ENCODE measurements at regions not wholly inside any gene's neighbourhood (a gene's known extent, or its start where the extent isn't known, plus 50 kb on each side); places are given as distances from the start of the nearest gene placed in this dataset.

DNA sequence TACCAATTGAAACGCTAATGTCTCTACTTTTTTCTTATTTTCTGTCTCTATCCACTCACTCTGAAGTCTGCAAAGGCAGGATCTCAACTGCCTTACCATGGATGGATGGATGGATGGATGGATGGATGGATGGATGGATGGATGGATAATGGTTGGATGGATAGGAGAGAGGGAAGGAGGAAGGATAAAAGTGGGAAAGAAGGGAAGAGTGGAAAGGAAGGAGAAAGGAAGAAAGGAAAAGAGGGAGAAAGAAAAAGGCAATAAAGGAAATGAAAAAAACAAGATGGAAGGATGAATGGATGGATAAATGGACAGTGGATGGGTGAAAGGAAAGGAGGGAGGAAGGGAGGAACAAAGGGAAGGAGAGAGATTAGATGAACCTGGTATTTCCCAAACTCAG lies 506.0 kb downstream of the MN1 start:
- H3K4me2 ChIP-seq (ENCODE audit: low read length) = no peak overlapping the region
- no peaks in the 10 kb centered on the region for H3K79me2 ChIP-seq (ENCODE audit: low read length)
- peaks cover 63% of the 10 kb centered on the region for H3K27me3 ChIP-seq (ENCODE audit: low read depth, low read length)
- no peak overlapping the region for H3K4me3 ChIP-seq (ENCODE audit: low read length)
- no peaks in the 10 kb centered on the region for H3K36me3 ChIP-seq (replicated peaks; ENCODE audit: low read depth, low read length)
- H3K4me1 ChIP-seq (ENCODE audit: low read length) = no peaks in the 10 kb centered on the region
- no peaks in the 10 kb centered on the region for H3K9me3 ChIP-seq (ENCODE audit: insufficient read depth, low read length)
- no peak overlapping the region for H3K9ac ChIP-seq (ENCODE audit: low read length)
- TF ChIP-seq EZH2phosphoT487 (IDR thresholded peaks at IDR 0.05; ENCODE audit: low read depth) = no peak
- TF ChIP-seq CTCF (IDR thresholded peaks at IDR 0.05; ENCODE audit: low read depth, low read length) = no peak
- no peak overlapping the region for H2AFZ ChIP-seq (ENCODE audit: low read depth, low read length)
- H4K20me1 ChIP-seq (ENCODE audit: insufficient read depth, low read length) = no peaks in the 10 kb centered on the region; the same call in 1 of the 2 replicates
- no peak overlapping the region for H3K27ac ChIP-seq (ENCODE audit: low read length)

DNA sequence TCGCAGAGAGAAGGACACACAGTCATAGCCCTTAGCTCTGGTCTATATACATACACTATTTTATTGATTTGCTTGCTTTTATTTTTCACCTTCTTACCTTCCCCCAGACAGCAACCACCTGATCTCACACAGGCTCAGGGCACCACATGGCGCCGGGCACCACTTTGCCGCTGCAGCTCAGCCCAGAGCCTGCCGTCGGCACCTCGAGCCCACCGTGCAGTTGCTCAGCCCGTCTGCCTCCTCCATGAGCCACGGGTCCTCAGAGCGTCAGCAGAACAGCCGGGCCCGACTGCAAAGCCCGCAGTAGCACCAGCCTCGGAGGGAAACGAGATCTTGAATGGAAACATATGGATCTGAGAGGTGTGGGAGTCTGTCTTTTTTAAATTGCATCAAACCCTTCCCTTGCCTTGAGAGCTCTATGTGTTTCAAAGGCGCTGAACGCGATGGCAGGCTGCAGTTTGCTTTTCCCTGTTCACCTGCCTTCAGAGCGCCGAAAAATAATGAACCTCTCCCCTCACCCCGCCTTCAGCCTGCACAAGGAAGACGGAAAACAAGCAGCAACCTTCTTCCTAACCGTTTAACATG lies 505.4 kb downstream of the MN1 start:
- Histone ChIP-seq H3K4me2 (ENCODE audit: low read length) (no peak overlapping the region), H3K27ac (ENCODE audit: low read length) (no peak overlapping the region), H4K20me1 (ENCODE audit: insufficient read depth, low read length) (no peaks in the 10 kb centered on the region; the same call in 1 of the 2 replicates), H3K27me3 (ENCODE audit: low read depth, low read length) (peaks cover 63% of the 10 kb centered on the region), H3K4me1 (ENCODE audit: low read length) (no peaks in the 10 kb centered on the region), H2AFZ (ENCODE audit: low read depth, low read length) (no peak overlapping the region), H3K9ac (ENCODE audit: low read length) (no peak overlapping the region), H3K36me3 (replicated peaks; ENCODE audit: low read depth, low read length) (no peaks in the 10 kb centered on the region), H3K4me3 (ENCODE audit: low read length) (no peak overlapping the region), H3K79me2 (ENCODE audit: low read length) (no peaks in the 10 kb centered on the region), H3K9me3 (ENCODE audit: insufficient read depth, low read length) (no peaks in the 10 kb centered on the region)
- TF ChIP-seq CTCF (IDR thresholded peaks at IDR 0.05; ENCODE audit: low read depth, low read length) = no peak
- TF ChIP-seq EZH2phosphoT487 (IDR thresholded peaks at IDR 0.05; ENCODE audit: low read depth) = no peak

GRCh38 chr22:27297125-27297524 lies 504.4 kb downstream of the MN1 start:
- Histone ChIP-seq H3K4me1 (ENCODE audit: low read length) (no peaks in the 10 kb centered on the region), H3K9me3 (ENCODE audit: insufficient read depth, low read length) (no peaks in the 10 kb centered on the region), H3K4me3 (ENCODE audit: low read length) (no peak overlapping the region), H3K79me2 (ENCODE audit: low read length) (no peaks in the 10 kb centered on the region), H3K4me2 (ENCODE audit: low read length) (no peak overlapping the region), H3K27me3 (ENCODE audit: low read depth, low read length) (peaks cover 61% of the 10 kb centered on the region), H3K36me3 (replicated peaks; ENCODE audit: low read depth, low read length) (no peaks in the 10 kb centered on the region), H3K27ac (ENCODE audit: low read length) (no peak overlapping the region), H4K20me1 (ENCODE audit: insufficient read depth, low read length) (no peaks in the 10 kb centered on the region; the same call in 1 of the 2 replicates), H3K9ac (ENCODE audit: low read length) (no peak overlapping the region), H2AFZ (ENCODE audit: low read depth, low read length) (no peak overlapping the region)
- TF ChIP-seq EZH2phosphoT487 (IDR thresholded peaks at IDR 0.05; ENCODE audit: low read depth) (no peak), CTCF (IDR thresholded peaks at IDR 0.05; ENCODE audit: low read depth, low read length) (no peak)

DNA sequence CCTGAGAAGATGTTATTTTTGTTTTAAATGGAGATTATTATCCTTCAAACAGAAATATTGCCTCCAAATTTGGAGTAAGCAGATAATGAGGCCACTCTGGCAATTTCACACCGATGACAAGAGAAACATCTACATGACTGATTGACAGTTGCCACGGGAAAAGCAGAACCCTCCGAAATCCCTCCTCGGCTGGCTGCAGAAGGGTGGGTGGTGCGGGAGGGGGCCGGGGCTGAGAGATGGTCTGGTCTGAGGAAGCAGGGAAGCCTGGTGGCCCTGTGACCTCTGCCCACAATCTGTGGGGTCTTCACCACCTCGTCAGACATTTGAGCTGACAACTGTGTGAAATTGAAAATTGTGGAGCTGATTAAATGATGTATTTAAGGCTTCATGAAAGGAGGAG lies 503.2 kb downstream of the MN1 start:
- Histone ChIP-seq H3K4me2 (ENCODE audit: low read length) (no peak overlapping the region), H3K4me3 (ENCODE audit: low read length) (no peak overlapping the region)

More for the DNA sequence above, 503.2 kb downstream of the MN1 start:
- Histone ChIP-seq H3K79me2 (ENCODE audit: low read length) (no peaks in the 10 kb centered on the region), H3K4me1 (ENCODE audit: low read length) (no peaks in the 10 kb centered on the region), H3K9ac (ENCODE audit: low read length) (no peak overlapping the region), H3K27me3 (ENCODE audit: low read depth, low read length) (peaks cover 57% of the 10 kb centered on the region), H3K27ac (ENCODE audit: low read length) (no peak overlapping the region), H3K9me3 (ENCODE audit: insufficient read depth, low read length) (no peaks in the 10 kb centered on the region), H2AFZ (ENCODE audit: low read depth, low read length) (no peak overlapping the region), H3K36me3 (replicated peaks; ENCODE audit: low read depth, low read length) (no peaks in the 10 kb centered on the region), H4K20me1 (ENCODE audit: insufficient read depth, low read length) (no peaks in the 10 kb centered on the region; the same call in 1 of the 2 replicates)
- no peak for TF ChIP-seq CTCF (IDR thresholded peaks at IDR 0.05; ENCODE audit: low read depth, low read length)
- TF ChIP-seq EZH2phosphoT487 (IDR thresholded peaks at IDR 0.05; ENCODE audit: low read depth) = no peak
